GM12875 (cell line): ENCODE measurements at regions not wholly inside any gene's neighbourhood (a gene's known extent, or its start where the extent isn't known, plus 50 kb on each side); places are given as distances from the start of the nearest gene placed in this dataset.

ENCODE experiments used
- H3K4me3 ChIP-seq: one replicate; pipeline ENCODE4 v1.5.1; 2011; ENCODE audit warnings: low read depth, low read length, control low read depth
- TF ChIP-seq, protein P1 (sequence below): IDR thresholded peaks from 2 replicates; pipeline ENCODE4 v1.5.1; 2011; ENCODE audit warnings: low read depth, mild to moderate bottlenecking, control low read depth, inconsistent platforms, low read length, moderate library complexity, borderline replicate concordance; ENCODE audit not compliant: insufficient read depth

GRCh38 chrX:40184968-40185367 lies 87.2 kb upstream of the BCOR start:
- TF ChIP-seq, protein P1, sequence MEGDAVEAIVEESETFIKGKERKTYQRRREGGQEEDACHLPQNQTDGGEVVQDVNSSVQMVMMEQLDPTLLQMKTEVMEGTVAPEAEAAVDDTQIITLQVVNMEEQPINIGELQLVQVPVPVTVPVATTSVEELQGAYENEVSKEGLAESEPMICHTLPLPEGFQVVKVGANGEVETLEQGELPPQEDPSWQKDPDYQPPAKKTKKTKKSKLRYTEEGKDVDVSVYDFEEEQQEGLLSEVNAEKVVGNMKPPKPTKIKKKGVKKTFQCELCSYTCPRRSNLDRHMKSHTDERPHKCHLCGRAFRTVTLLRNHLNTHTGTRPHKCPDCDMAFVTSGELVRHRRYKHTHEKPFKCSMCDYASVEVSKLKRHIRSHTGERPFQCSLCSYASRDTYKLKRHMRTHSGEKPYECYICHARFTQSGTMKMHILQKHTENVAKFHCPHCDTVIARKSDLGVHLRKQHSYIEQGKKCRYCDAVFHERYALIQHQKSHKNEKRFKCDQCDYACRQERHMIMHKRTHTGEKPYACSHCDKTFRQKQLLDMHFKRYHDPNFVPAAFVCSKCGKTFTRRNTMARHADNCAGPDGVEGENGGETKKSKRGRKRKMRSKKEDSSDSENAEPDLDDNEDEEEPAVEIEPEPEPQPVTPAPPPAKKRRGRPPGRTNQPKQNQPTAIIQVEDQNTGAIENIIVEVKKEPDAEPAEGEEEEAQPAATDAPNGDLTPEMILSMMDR, result no peak
- no peak overlapping the region for H3K4me3 ChIP-seq

GRCh38 chrX:40182615-40183014 lies 84.9 kb upstream of the BCOR start:
- TF ChIP-seq, protein P1, result no peak
- H3K4me3 ChIP-seq, result no peak overlapping the region

- no peak overlapping the region for H3K4me3 ChIP-seq
- TF ChIP-seq, protein P1, result no peak
These were observed 84.3 kb upstream of the BCOR start for GRCh38 chrX:40182095-40182494.

GRCh38 chrX:40179283-40179682 lies 81.5 kb upstream of the BCOR start:
- no peak overlapping the region for H3K4me3 ChIP-seq
- TF ChIP-seq, protein P1, result no peak

DNA sequence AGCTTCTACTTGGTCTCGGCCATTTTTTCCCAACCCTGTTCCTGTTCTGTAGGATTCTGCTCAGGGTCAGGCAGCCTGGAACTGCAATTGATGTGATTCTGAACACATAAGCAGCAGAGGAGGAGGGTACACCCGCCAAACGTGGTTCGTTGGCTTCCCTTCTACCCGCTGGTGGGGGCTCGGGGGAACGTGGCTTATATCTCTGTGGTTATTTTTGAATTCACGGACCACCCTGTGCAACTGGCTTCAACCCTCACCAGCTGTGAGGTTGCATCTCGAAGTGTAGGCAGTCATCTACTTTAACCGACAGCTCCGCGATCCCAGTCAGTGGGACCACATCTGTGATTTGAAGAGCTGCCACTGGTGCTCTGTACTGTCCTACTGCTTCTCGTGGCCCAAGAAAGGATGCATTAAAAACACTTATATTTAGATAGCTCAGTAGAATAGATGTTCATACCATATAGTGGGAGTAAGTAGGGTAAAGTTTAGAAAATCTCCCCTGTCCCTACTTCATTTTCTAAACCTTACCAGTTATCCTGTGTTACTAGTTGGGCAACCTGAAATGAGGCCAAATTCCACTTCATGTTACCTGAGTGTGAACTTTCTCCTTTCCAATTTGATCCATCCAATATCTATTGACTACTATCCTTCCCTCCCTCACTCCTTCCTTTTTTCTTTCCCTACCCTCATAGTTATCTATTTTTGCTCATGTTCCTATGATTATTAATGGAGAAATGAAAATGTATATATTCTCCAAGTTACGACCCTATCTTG lies 80.4 kb upstream of the BCOR start:
- H3K4me3 ChIP-seq, result no peak overlapping the region
- TF ChIP-seq, protein P1, result no peak

DNA sequence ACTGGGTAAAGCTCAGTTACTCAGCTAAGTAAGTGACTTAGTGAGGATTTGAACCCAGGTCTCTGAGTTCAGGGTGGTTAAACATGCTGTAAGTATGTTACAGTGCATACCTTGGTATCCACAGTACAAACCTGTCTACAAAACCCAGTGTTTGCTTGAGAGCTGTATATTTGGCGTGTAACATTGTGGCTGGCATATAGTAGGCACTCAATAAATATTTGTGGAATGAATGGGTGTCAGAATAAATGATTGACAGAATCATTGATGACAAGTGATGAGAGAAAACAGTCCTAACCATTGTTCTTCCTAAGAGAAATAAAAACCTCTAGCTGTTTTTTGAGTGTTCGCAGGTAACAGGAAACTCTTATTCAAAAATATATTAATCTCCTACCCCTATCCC lies 79.7 kb upstream of the BCOR start:
- TF ChIP-seq, protein P1, result no peak
- H3K4me3 ChIP-seq, result peak overlapping the region; percentile 65

DNA sequence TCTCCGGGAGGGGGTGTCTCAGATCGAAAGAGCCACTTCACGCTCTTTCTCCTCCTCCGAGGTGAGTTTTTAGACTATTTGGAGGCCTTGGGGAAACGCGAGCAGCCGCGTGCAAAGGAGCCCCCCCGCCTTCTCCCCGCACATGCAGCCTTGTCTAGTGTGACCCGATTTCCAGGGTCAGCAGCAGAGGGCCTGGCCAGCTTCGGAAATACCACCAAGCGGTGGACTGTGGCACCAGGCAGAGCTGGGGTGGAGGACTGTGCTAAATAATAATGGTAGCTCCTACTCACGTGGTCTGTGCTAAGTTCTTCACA lies 79.3 kb upstream of the BCOR start:
- peak overlapping the region; percentile 65 for H3K4me3 ChIP-seq
- TF ChIP-seq, protein P1, result no peak
